ENCODE measurements at regions not wholly inside any gene's neighbourhood (a gene's known extent, or its start where the extent isn't known, plus 50 kb on each side); places are given as distances from the start of the nearest gene placed in this dataset.

- TF ChIP-seq REST (IDR thresholded peaks at IDR 0.05; ENCODE audit: insufficient read depth in 1 of 2, low read depth in 2 of 2, low read length in 1 of 2) (no peak), CTCF (IDR thresholded peaks at IDR 0.05) (no peak), POLR2AphosphoS5 (IDR thresholded peaks at IDR 0.05; ENCODE audit: low read depth, low read length) (no peak), TCF7L2 (IDR thresholded peaks at IDR 0.05; ENCODE audit: low read depth, low read length) (no peak)
Measured at GRCh38 chr3:72284471-72284870, 499.5 kb upstream of the PROK2 start.
